SK-N-SH treated with all-trans-retinoic acid at 6 μM for 48 hours (cell line): ENCODE measurements at regions not wholly inside any gene's neighbourhood (a gene's known extent, or its start where the extent isn't known, plus 50 kb on each side); places are given as distances from the start of the nearest gene placed in this dataset.
"Not testable (repeated sequence)": the region's sequence is repeated elsewhere in the genome, so short reads cannot be mapped to it uniquely, and the experiment has no call there.

Experiments used
- ATAC-seq: fragments of 200-7000 bp; cut with Tn5 transposase; 3 replicates; pipeline ENCODE4 v1.9.1; 2020; ENCODE audit warnings: mild to moderate bottlenecking, moderate library complexity
- ARNTL ChIP-seq: fragments of 450-650 bp; formaldehyde crosslinking; IDR thresholded peaks from 2 replicates; pipeline ENCODE4 v1.5.0; 2020; ENCODE audit warnings: low read depth, mild to moderate bottlenecking, moderate library complexity, borderline replicate concordance
- BACH2 ChIP-seq: fragments of 250-450 bp; sonication (Bioruptor Pico); IDR thresholded peaks from 2 replicates; pipeline ENCODE4 v1.9.0; 2021; ENCODE audit warnings: mild to moderate bottlenecking, borderline replicate concordance
- CSDC2 ChIP-seq: fragments of 250-450 bp; sonication (Bioruptor Pico); IDR thresholded peaks from 2 replicates; pipeline ENCODE4 v1.5.0; 2020; ENCODE audit warnings: mild to moderate bottlenecking, moderate library complexity
- ESRRG ChIP-seq: fragments of 250-450 bp; sonication (Bioruptor Pico); IDR thresholded peaks from 2 replicates; pipeline ENCODE4 v1.6.1; 2021; ENCODE audit warnings: mild to moderate bottlenecking
- GLIS3 ChIP-seq: fragments of 250-450 bp; sonication (Bioruptor Pico); IDR thresholded peaks from 2 replicates; pipeline ENCODE4 v1.5.0; 2020; ENCODE audit warnings: mild to moderate bottlenecking, moderate library complexity
- ISL1 ChIP-seq: fragments of 250-450 bp; sonication (Bioruptor Pico); IDR thresholded peaks from 2 replicates; pipeline ENCODE4 v2.1.2; 2022; ENCODE audit warnings: mild to moderate bottlenecking, moderate library complexity
- OSR1 ChIP-seq: fragments of 250-450 bp; sonication (Bioruptor Pico); IDR thresholded peaks from 2 replicates; pipeline ENCODE4 v1.8.0; 2022; ENCODE audit warnings: moderate library complexity, mild to moderate bottlenecking, inconsistent platforms
- POU6F1 ChIP-seq: fragments of 250-450 bp; sonication (Bioruptor Pico); IDR thresholded peaks from 2 replicates; pipeline ENCODE4 v1.8.0; 2021; ENCODE audit warnings: low read depth, mild to moderate bottlenecking, moderate library complexity, borderline replicate concordance
- PPARA ChIP-seq: fragments of 250-450 bp; sonication (Bioruptor Pico); IDR thresholded peaks from 2 replicates; pipeline ENCODE4 v1.5.0; 2020; ENCODE audit warnings: mild to moderate bottlenecking, borderline replicate concordance
- RARB ChIP-seq: fragments of 250-450 bp; sonication (Bioruptor Pico); IDR thresholded peaks from 2 replicates; pipeline ENCODE4 v1.8.0; 2021; ENCODE audit warnings: mild to moderate bottlenecking, moderate library complexity
- SNAI2 ChIP-seq: fragments of 250-450 bp; sonication (Bioruptor Pico); IDR thresholded peaks from 2 replicates; pipeline ENCODE4 v1.5.0; 2020; ENCODE audit warnings: mild to moderate bottlenecking, moderate library complexity
- TCF4 ChIP-seq: fragments of 250-450 bp; sonication (Bioruptor Pico); IDR thresholded peaks from 2 replicates; pipeline ENCODE4 v1.8.0; 2021; ENCODE audit warnings: mild to moderate bottlenecking, moderate library complexity, borderline replicate concordance
- TOX ChIP-seq: fragments of 250-450 bp; sonication (Bioruptor Pico); IDR thresholded peaks from 2 replicates; pipeline ENCODE4 v1.8.0; 2021; ENCODE audit warnings: mild to moderate bottlenecking, moderate library complexity, borderline replicate concordance
- TSHZ2 ChIP-seq: fragments of 250-450 bp; sonication (Bioruptor Pico); IDR thresholded peaks from 2 replicates; pipeline ENCODE4 v1.5.0; 2020; ENCODE audit warnings: mild to moderate bottlenecking, moderate library complexity
- ZFP3 ChIP-seq: fragments of 250-450 bp; sonication (Bioruptor Pico); IDR thresholded peaks from 2 replicates; pipeline ENCODE4 v1.5.0; 2020; ENCODE audit warnings: mild to moderate bottlenecking, moderate library complexity
- ZFP30 ChIP-seq: fragments of 450-650 bp; formaldehyde crosslinking; IDR thresholded peaks from 2 replicates; pipeline ENCODE4 v1.5.0; 2022; ENCODE audit warnings: mild to moderate bottlenecking, moderate library complexity
- ZNF565 ChIP-seq: fragments of 450-650 bp; formaldehyde crosslinking; conservative IDR thresholded peaks from 2 replicates; pipeline ENCODE4 v1.5.0; 2020; ENCODE audit warnings: low read depth, mild to moderate bottlenecking, moderate library complexity
- ZNF70 ChIP-seq: fragments of 450-650 bp; formaldehyde crosslinking; IDR thresholded peaks from 2 replicates; pipeline ENCODE4 v1.5.0; 2020; ENCODE audit warnings: mild to moderate bottlenecking, moderate library complexity
- TF ChIP-seq, protein P1 (sequence below): fragments of 250-450 bp; sonication (Bioruptor Pico); IDR thresholded peaks from 2 replicates; pipeline ENCODE4 v1.5.1; 2021; ENCODE audit warnings: mild to moderate bottlenecking, moderate library complexity
- TF ChIP-seq, protein P2 (sequence below): fragments of 250-450 bp; sonication (Bioruptor Pico); IDR thresholded peaks from 2 replicates; pipeline ENCODE4 v1.8.0; 2020; ENCODE audit warnings: mild to moderate bottlenecking, moderate library complexity, borderline replicate concordance

DNA sequence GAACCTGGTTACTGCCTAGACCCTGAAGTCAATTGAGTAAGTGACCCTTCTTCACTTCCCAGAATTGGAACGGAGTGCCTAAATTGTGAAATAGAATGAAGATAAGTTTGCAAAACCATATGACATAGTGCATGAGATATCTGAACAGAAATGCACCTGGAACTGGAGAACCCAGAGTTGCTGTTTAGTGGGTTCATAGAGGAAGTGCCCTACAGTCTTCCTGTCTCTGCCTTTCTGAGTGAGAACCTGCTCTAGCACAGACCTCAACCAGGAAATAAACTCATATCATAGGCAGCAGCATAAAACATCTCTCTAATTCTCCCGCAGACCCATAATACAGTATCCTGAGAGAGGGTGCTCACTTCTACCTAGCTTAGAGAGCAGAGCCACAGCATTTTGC, 82.9 kb downstream of the EOMES start (continued):
- TF ChIP-seq SNAI2, result no peak

DNA sequence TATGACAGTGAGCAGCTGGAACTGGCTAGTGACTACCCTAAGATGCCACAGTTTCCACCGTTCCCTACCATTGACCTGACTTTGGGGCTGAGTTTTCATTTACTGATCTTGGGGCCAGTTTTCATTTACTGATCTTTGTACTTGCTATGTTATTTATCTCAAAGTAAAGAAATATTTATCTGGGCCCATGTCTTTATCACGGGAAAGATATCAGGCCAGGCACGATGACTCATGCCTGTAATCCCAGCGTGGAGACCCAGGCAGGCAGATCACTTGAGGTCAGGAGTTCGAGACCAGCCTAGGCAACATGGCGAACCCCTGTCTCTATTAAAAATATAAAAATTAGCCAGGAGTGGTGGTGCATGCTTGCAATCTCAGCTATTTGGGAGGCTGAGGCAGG, 83.5 kb downstream of the EOMES start:
- TF ChIP-seq, protein P1, sequence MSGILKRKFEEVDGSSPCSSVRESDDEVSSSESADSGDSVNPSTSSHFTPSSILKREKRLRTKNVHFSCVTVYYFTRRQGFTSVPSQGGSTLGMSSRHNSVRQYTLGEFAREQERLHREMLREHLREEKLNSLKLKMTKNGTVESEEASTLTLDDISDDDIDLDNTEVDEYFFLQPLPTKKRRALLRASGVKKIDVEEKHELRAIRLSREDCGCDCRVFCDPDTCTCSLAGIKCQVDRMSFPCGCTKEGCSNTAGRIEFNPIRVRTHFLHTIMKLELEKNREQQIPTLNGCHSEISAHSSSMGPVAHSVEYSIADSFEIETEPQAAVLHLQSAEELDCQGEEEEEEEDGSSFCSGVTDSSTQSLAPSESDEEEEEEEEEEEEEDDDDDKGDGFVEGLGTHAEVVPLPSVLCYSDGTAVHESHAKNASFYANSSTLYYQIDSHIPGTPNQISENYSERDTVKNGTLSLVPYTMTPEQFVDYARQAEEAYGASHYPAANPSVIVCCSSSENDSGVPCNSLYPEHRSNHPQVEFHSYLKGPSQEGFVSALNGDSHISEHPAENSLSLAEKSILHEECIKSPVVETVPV (CRISPR knock-in tag), result no peak
- TF ChIP-seq, all 23 proteins: peak for 0
- no peak for ATAC-seq

GRCh38 chr3:27637346-27637995, 84.7 kb downstream of the EOMES start:
- ATAC-seq, result no peak

GRCh38 chr3:27635006-27635405, 87.1 kb downstream of the EOMES start:
- ATAC-seq, result not testable (repeated sequence)

More at GRCh38 chr3:27637346-27637995, 84.7 kb downstream of the EOMES start:
- no peak for TF ChIP-seq TSHZ2 (CRISPR knock-in tag)
- TF ChIP-seq ESRRG (CRISPR knock-in tag), result no peak
- TF ChIP-seq, protein P1 (CRISPR knock-in tag), result no peak
- TF ChIP-seq ARNTL (CRISPR knock-in tag), result no peak
- no peak for TF ChIP-seq ISL1 (CRISPR knock-in tag)
- no peak for TF ChIP-seq BACH2 (CRISPR knock-in tag)
- TF ChIP-seq PPARA, result no peak
- no peak for TF ChIP-seq ZNF565 (CRISPR knock-in tag)
- TF ChIP-seq ZFP30 (CRISPR knock-in tag), result no peak
- no peak for TF ChIP-seq TOX (CRISPR knock-in tag)
- no peak for TF ChIP-seq GLIS3 (CRISPR knock-in tag)
- no peak for TF ChIP-seq OSR1 (CRISPR knock-in tag)
- TF ChIP-seq ZNF70, result no peak
- no peak for TF ChIP-seq POU6F1 (CRISPR knock-in tag)
- TF ChIP-seq, protein P2, sequence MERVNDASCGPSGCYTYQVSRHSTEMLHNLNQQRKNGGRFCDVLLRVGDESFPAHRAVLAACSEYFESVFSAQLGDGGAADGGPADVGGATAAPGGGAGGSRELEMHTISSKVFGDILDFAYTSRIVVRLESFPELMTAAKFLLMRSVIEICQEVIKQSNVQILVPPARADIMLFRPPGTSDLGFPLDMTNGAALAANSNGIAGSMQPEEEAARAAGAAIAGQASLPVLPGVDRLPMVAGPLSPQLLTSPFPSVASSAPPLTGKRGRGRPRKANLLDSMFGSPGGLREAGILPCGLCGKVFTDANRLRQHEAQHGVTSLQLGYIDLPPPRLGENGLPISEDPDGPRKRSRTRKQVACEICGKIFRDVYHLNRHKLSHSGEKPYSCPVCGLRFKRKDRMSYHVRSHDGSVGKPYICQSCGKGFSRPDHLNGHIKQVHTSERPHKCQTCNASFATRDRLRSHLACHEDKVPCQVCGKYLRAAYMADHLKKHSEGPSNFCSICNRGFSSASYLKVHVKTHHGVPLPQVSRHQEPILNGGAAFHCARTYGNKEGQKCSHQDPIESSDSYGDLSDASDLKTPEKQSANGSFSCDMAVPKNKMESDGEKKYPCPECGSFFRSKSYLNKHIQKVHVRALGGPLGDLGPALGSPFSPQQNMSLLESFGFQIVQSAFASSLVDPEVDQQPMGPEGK, result no peak
- no peak for TF ChIP-seq CSDC2 (CRISPR knock-in tag)
- no peak for TF ChIP-seq SNAI2

GRCh38 chr3:27633224-27633545, 88.9 kb downstream of the EOMES start:
- no peak for ATAC-seq
- no peak for TF ChIP-seq GLIS3 (CRISPR knock-in tag)
- no peak for TF ChIP-seq OSR1 (CRISPR knock-in tag)
- TF ChIP-seq PPARA, result no peak
- TF ChIP-seq, protein P1 (CRISPR knock-in tag), result no peak
- TF ChIP-seq ZFP3 (CRISPR knock-in tag), result no peak
- no peak for TF ChIP-seq TCF4
- TF ChIP-seq ZNF565 (CRISPR knock-in tag), result no peak
- no peak for TF ChIP-seq TSHZ2 (CRISPR knock-in tag)
- no peak for TF ChIP-seq ISL1 (CRISPR knock-in tag)
- TF ChIP-seq ZFP30 (CRISPR knock-in tag), result no peak
- no peak for TF ChIP-seq BACH2 (CRISPR knock-in tag)
- no peak for TF ChIP-seq SNAI2
- no peak for TF ChIP-seq ZNF70
- no peak for TF ChIP-seq ESRRG (CRISPR knock-in tag)
- TF ChIP-seq RARB (CRISPR knock-in tag), result no peak
